ENCODE measurements at regions not wholly inside any gene's neighbourhood (a gene's known extent, or its start where the extent isn't known, plus 50 kb on each side); places are given as distances from the start of the nearest gene placed in this dataset.

GRCh38 chr4:71251261-71251660, 87.6 kb upstream of the SLC4A4 start:
- H3K9ac ChIP-seq: no peak overlapping the region
- peak overlapping the region; percentile 46 for H3K4me3 ChIP-seq
- peaks cover 19% of the 10 kb centered on the region; the same call in 1 of the 2 replicates for H3F3A ChIP-seq (ENCODE audit: insufficient read depth)
- no peaks in the 10 kb centered on the region for H3K9me2 ChIP-seq (ENCODE audit: insufficient read depth)
- no peak for TF ChIP-seq EZH2 (IDR thresholded peaks at IDR 0.05; ENCODE audit: insufficient read depth, poor library complexity, severe bottlenecking)
- TF ChIP-seq EZH2phosphoT487 (IDR thresholded peaks at IDR 0.05; ENCODE audit: insufficient read depth, low read depth): no peak
- H3K27me3 ChIP-seq (replicated peaks; ENCODE audit: insufficient read depth): no peaks in the 10 kb centered on the region
- no peaks in the 10 kb centered on the region for H4K20me1 ChIP-seq (ENCODE audit: insufficient read depth)
- H3K9me3 ChIP-seq (ENCODE audit: low read depth): no peaks in the 10 kb centered on the region
- no peaks in the 10 kb centered on the region for H3K79me2 ChIP-seq (ENCODE audit: insufficient read depth)
- WGBS, 2 experiments (ENCODE audit: low coverage in 1 of 2, low lambda C conversion rate in 2 of 2, missing lambda C conversion rate in 2 of 2): 2 to 4% methylated on average over 2 of the region's 2 CpGs
- peak overlapping the region; percentile 58 for H2AFZ ChIP-seq
- H3K4me1 ChIP-seq (ENCODE audit: insufficient read depth): peaks cover 41% of the 10 kb centered on the region
- H3K27ac ChIP-seq: peak overlapping the region; percentile 66
- no peaks in the 10 kb centered on the region for H3K36me3 ChIP-seq (ENCODE audit: low read depth)
- peak overlapping the region; percentile 75 for H3K4me2 ChIP-seq (ENCODE audit: unreplicated experiment)
- DNase-seq: peak; percentile 78
- in situ Hi-C loops (cut with MboI): no loop called here

GRCh38 chr4:71253545-71253944, 85.3 kb upstream of the SLC4A4 start:
- Histone ChIP-seq H4K20me1 (ENCODE audit: insufficient read depth) (no peaks in the 10 kb centered on the region), H3K9me3 (ENCODE audit: low read depth) (no peaks in the 10 kb centered on the region), H2AFZ (0 out of 2 replicates have a peak overlapping the region, but pooled peaks have one; percentile 37), H3K27me3 (replicated peaks; ENCODE audit: insufficient read depth) (no peaks in the 10 kb centered on the region), H3K9ac (peak overlapping the region; percentile 13; the same call in 1 of the 2 replicates), H3F3A (ENCODE audit: insufficient read depth) (peaks cover 19% of the 10 kb centered on the region; the same call in 1 of the 2 replicates), H3K4me3 (peak overlapping the region; percentile 34; the same call in 1 of the 2 replicates), H3K4me1 (ENCODE audit: insufficient read depth) (peaks cover 41% of the 10 kb centered on the region), H3K27ac (no peak overlapping the region), H3K79me2 (ENCODE audit: insufficient read depth) (no peaks in the 10 kb centered on the region), H3K9me2 (ENCODE audit: insufficient read depth) (no peaks in the 10 kb centered on the region), H3K4me2 (ENCODE audit: unreplicated experiment) (peak overlapping the region; percentile 58), H3K36me3 (ENCODE audit: low read depth) (no peaks in the 10 kb centered on the region)
- 67 to 75% methylated on average over 1 of the region's 1 CpG for WGBS, 2 experiments (ENCODE audit: low coverage in 1 of 2, low lambda C conversion rate in 2 of 2, missing lambda C conversion rate in 2 of 2)
- in situ Hi-C loops (cut with MboI): no loop called here
- TF ChIP-seq EZH2 (IDR thresholded peaks at IDR 0.05; ENCODE audit: insufficient read depth, poor library complexity, severe bottlenecking) (no peak), EZH2phosphoT487 (IDR thresholded peaks at IDR 0.05; ENCODE audit: insufficient read depth, low read depth) (no peak)
- DNase-seq: peak; percentile 6

- WGBS, 2 experiments (ENCODE audit: low coverage in 1 of 2, low lambda C conversion rate in 2 of 2, missing lambda C conversion rate in 2 of 2): 70 to 78% methylated on average over 2 of the region's 2 CpGs
- Histone ChIP-seq H3K4me2 (ENCODE audit: unreplicated experiment) (peak overlapping the region; percentile 58), H3K9me2 (ENCODE audit: insufficient read depth) (no peaks in the 10 kb centered on the region), H3K79me2 (ENCODE audit: insufficient read depth) (no peaks in the 10 kb centered on the region), H3K27me3 (replicated peaks; ENCODE audit: insufficient read depth) (no peaks in the 10 kb centered on the region), H3K4me1 (ENCODE audit: insufficient read depth) (peaks cover 41% of the 10 kb centered on the region), H3K9me3 (ENCODE audit: low read depth) (no peaks in the 10 kb centered on the region), H2AFZ (0 out of 2 replicates have a peak overlapping the region, but pooled peaks have one; percentile 37), H3K4me3 (peak overlapping the region; percentile 34; the same call in 1 of the 2 replicates), H3K9ac (peak overlapping the region; percentile 13; the same call in 1 of the 2 replicates), H3F3A (ENCODE audit: insufficient read depth) (peaks cover 19% of the 10 kb centered on the region; the same call in 1 of the 2 replicates), H4K20me1 (ENCODE audit: insufficient read depth) (no peaks in the 10 kb centered on the region), H3K36me3 (ENCODE audit: low read depth) (no peaks in the 10 kb centered on the region), H3K27ac (no peak overlapping the region)
- peak; percentile 31 for DNase-seq
- in situ Hi-C loops (cut with MboI): no loop called here
- TF ChIP-seq EZH2phosphoT487 (IDR thresholded peaks at IDR 0.05; ENCODE audit: insufficient read depth, low read depth) (no peak), EZH2 (IDR thresholded peaks at IDR 0.05; ENCODE audit: insufficient read depth, poor library complexity, severe bottlenecking) (no peak)
These were observed 84.3 kb upstream of the SLC4A4 start for GRCh38 chr4:71254451-71255012.

DNA sequence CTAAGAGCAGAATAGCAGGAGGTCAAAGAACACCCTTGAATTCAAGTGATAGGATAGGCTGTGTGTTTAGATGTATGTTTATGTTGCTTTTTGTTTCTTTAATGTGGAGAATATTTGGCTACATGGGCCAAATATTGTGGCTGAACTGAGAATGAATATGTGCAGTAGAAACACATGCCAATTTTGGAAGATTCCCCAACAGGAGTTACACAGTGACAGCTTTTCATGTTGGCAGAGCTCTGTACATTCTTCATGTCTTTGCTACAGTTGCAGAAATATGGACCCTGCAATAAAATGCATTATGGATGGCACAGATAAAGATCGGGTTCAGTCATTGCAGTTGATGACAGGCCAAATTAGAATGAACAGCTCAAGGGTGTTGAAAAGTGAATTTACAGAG, 82.8 kb upstream of the SLC4A4 start:
- WGBS, 2 experiments (ENCODE audit: low coverage in 1 of 2, low lambda C conversion rate in 2 of 2, missing lambda C conversion rate in 2 of 2): 91 to 94% methylated on average over 1 of the region's 1 CpG
- H2AFZ ChIP-seq: no peak overlapping the region
- no peaks in the 10 kb centered on the region for H4K20me1 ChIP-seq (ENCODE audit: insufficient read depth)
- no peaks in the 10 kb centered on the region for H3K79me2 ChIP-seq (ENCODE audit: insufficient read depth)
- no peak for DNase-seq
- TF ChIP-seq EZH2phosphoT487 (IDR thresholded peaks at IDR 0.05; ENCODE audit: insufficient read depth, low read depth) (no peak), EZH2 (IDR thresholded peaks at IDR 0.05; ENCODE audit: insufficient read depth, poor library complexity, severe bottlenecking) (no peak)
- in situ Hi-C loops (cut with MboI): no loop called here
- no peak overlapping the region for H3K27ac ChIP-seq
- no peak overlapping the region for H3K9ac ChIP-seq
- H3K4me3 ChIP-seq: no peak overlapping the region
- no peaks in the 10 kb centered on the region for H3K27me3 ChIP-seq (replicated peaks; ENCODE audit: insufficient read depth)
- H3K4me1 ChIP-seq (ENCODE audit: insufficient read depth): peaks cover 28% of the 10 kb centered on the region
- H3K4me2 ChIP-seq (ENCODE audit: unreplicated experiment): no peak overlapping the region
- H3K36me3 ChIP-seq (ENCODE audit: low read depth): no peaks in the 10 kb centered on the region
- H3K9me3 ChIP-seq (ENCODE audit: low read depth): no peaks in the 10 kb centered on the region
- H3F3A ChIP-seq (ENCODE audit: insufficient read depth): peaks cover 16% of the 10 kb centered on the region; the same call in 1 of the 2 replicates
- H3K9me2 ChIP-seq (ENCODE audit: insufficient read depth): no peaks in the 10 kb centered on the region

Measured in GM23248 (cell line).